Panc1 (cell line): ENCODE measurements at regions not wholly inside any gene's neighbourhood (a gene's known extent, or its start where the extent isn't known, plus 50 kb on each side); places are given as distances from the start of the nearest gene placed in this dataset.

Source experiments
- ATAC-seq: fragments of 200-7000 bp; cut with Tn5 transposase; 2 replicates; pipeline ENCODE4 v1.9.1; 2020; ENCODE audit warnings: mild to moderate bottlenecking, moderate library complexity
- BruUV-seq: library from RNA; stranded (reverse); fragments of 400-500 nt; replicated peaks from 2 replicates; lab custom pipeline; 2021; lab: Mats Ljungman, UMichigan
- CTCF ChIA-PET: fragments of 300-600 bp; sonication (Branson Sonifier 250); formaldehyde crosslinking; loops from one replicate; lab custom pipeline; 2022; ENCODE audit warnings: antibody characterized with exemption; lab: Charles Lee
- POLR2A ChIA-PET: fragments of 300-600 bp; sonication (Branson Sonifier 250); formaldehyde crosslinking; loops from one replicate; lab custom pipeline; 2022; ENCODE audit warnings: antibody characterized with exemption; lab: Charles Lee
- DNase-seq: peaks from one replicate; pipeline ENCODE4 v3.0.0-alpha.2; 2010; ENCODE audit warnings: low read depth, low spot score
- H3K27ac ChIP-seq: 2 replicates; pipeline ENCODE4 v1.5.1; 2011; ENCODE audit warnings: mild to moderate bottlenecking, low read length, inconsistent platforms
- H3K27me3 ChIP-seq: fragments of 200-500 bp; sonication (Bioruptor generic); 2 replicates; pipeline ENCODE4 v1.6.0; 2014; ENCODE audit warnings: low read length, inconsistent platforms; ENCODE audit not compliant: control insufficient read depth, insufficient read depth
- H3K36me3 ChIP-seq: fragments of 200-500 bp; sonication (Bioruptor generic); 2 replicates; pipeline ENCODE4 v1.5.1; 2014; ENCODE audit warnings: inconsistent platforms, mild to moderate bottlenecking, low read length, moderate library complexity; ENCODE audit not compliant: control insufficient read depth, insufficient read depth
- H3K4me1 ChIP-seq: 2 replicates; pipeline ENCODE4 v1.5.1; 2011; ENCODE audit warnings: inconsistent platforms, mild to moderate bottlenecking, low read length, moderate library complexity; ENCODE audit not compliant: control insufficient read depth, insufficient read depth
- H3K4me3 ChIP-seq, 2 experiments: 2 replicates each; pipeline ENCODE4 v1.5.1; 2011 to 2012; ENCODE audit warnings: low read depth in 2 of 2, low read length in 2 of 2, mild to moderate bottlenecking in 2 of 2, inconsistent platforms in 1 of 2, moderate library complexity in 1 of 2
- H3K9me3 ChIP-seq: fragments of 200-500 bp; sonication (Bioruptor generic); 2 replicates; pipeline ENCODE4 v1.5.1; 2014; ENCODE audit warnings: low read depth, mild to moderate bottlenecking, inconsistent platforms, low read length, moderate library complexity; ENCODE audit not compliant: control insufficient read depth, insufficient read depth
- CTCF ChIP-seq: fragments of 450-650 bp; IDR thresholded peaks from 2 replicates; pipeline ENCODE4 v1.5.1; 2017; ENCODE audit warnings: mild to moderate bottlenecking
- POLR2AphosphoS5 ChIP-seq: IDR thresholded peaks from 2 replicates; pipeline ENCODE4 v1.6.1; 2012; ENCODE audit warnings: mild to moderate bottlenecking, low read depth, low read length, moderate library complexity
- SIN3A ChIP-seq: IDR thresholded peaks from 2 replicates; pipeline ENCODE4 v1.6.1; 2012; ENCODE audit warnings: low read depth, mild to moderate bottlenecking, low read length, moderate library complexity, borderline replicate concordance; ENCODE audit not compliant: insufficient read depth
- TCF7L2 ChIP-seq: IDR thresholded peaks from 2 replicates; pipeline ENCODE4 v1.6.1; 2011; ENCODE audit warnings: mild to moderate bottlenecking, low read depth, low read length, inconsistent platforms
- in situ Hi-C: cut with HindIII; loops from 2 replicates; pipeline ENCODE4 v1.10.0; 2016; ENCODE audit warnings: low sequenced_read_pairs, low pct_unique_long_range_greater_than_20kb
- intact Hi-C: fragments of 100-400 bp; cut with micrococcal nuclease; formaldehyde crosslinking; loops from one replicate; pipeline ENCODE4 v1.10.0; 2022; ENCODE audit not compliant: unreplicated experiment
- TF ChIP-seq, protein P1 (sequence below), 2 experiments: IDR thresholded peaks; 2 replicates each; pipeline ENCODE4 v1.6.1; 2011 to 2012; ENCODE audit warnings: low read depth in 2 of 2, control low read depth in 1 of 2, low read length in 1 of 2, mild to moderate bottlenecking in 1 of 2, moderate library complexity in 1 of 2; ENCODE audit not compliant: insufficient read depth in 1 of 2

GRCh38 chr4:171031338-171031737 is 781.9 kb upstream of the GALNTL6 start:
- ChIA-PET CTCF (no interaction called here), POLR2A (interaction anchor here (0.7 kb wide), 1 partner anchor 443 kb away, joined by 6 read pairs; no protein-coding TSS in a partner anchor)
- DNase-seq (no peak), ATAC-seq (no peak)
- Histone ChIP-seq H3K9me3 (no peaks in the 10 kb centered on the region), H3K4me1 (no peaks in the 10 kb centered on the region), H3K36me3 (no peaks in the 10 kb centered on the region), H3K4me3 (no peak overlapping the region), H3K27ac (no peak overlapping the region), H3K27me3 (no peaks in the 10 kb centered on the region)
- TF ChIP-seq POLR2AphosphoS5 (no peak), SIN3A (no peak), TCF7L2 (no peak), CTCF (no peak)
- TF ChIP-seq, protein P1, sequence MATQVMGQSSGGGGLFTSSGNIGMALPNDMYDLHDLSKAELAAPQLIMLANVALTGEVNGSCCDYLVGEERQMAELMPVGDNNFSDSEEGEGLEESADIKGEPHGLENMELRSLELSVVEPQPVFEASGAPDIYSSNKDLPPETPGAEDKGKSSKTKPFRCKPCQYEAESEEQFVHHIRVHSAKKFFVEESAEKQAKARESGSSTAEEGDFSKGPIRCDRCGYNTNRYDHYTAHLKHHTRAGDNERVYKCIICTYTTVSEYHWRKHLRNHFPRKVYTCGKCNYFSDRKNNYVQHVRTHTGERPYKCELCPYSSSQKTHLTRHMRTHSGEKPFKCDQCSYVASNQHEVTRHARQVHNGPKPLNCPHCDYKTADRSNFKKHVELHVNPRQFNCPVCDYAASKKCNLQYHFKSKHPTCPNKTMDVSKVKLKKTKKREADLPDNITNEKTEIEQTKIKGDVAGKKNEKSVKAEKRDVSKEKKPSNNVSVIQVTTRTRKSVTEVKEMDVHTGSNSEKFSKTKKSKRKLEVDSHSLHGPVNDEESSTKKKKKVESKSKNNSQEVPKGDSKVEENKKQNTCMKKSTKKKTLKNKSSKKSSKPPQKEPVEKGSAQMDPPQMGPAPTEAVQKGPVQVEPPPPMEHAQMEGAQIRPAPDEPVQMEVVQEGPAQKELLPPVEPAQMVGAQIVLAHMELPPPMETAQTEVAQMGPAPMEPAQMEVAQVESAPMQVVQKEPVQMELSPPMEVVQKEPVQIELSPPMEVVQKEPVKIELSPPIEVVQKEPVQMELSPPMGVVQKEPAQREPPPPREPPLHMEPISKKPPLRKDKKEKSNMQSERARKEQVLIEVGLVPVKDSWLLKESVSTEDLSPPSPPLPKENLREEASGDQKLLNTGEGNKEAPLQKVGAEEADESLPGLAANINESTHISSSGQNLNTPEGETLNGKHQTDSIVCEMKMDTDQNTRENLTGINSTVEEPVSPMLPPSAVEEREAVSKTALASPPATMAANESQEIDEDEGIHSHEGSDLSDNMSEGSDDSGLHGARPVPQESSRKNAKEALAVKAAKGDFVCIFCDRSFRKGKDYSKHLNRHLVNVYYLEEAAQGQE (IDR thresholded peaks at IDR 0.05; ENCODE audit: insufficient read depth in 1 of 2, low read depth in 2 of 2, low read length in 1 of 2) = no peak
- intact Hi-C loops (no loop called here), in situ Hi-C loops (no loop called here)
- no TSS peak for BruUV-seq

GRCh38 chr4:171025776-171026175 is 787.4 kb upstream of the GALNTL6 start:
- ATAC-seq (no peak), DNase-seq (no peak)
- no peaks in the 10 kb centered on the region for H3K36me3 ChIP-seq
- POLR2A ChIA-PET = no interaction called here
- CTCF ChIA-PET = no interaction called here
- no peak overlapping the region for H3K27ac ChIP-seq
- intact Hi-C loops (no loop called here), in situ Hi-C loops (no loop called here)
- no peaks in the 10 kb centered on the region for H3K4me1 ChIP-seq
- H3K27me3 ChIP-seq = no peaks in the 10 kb centered on the region
- BruUV-seq = no TSS peak
- no peaks in the 10 kb centered on the region for H3K9me3 ChIP-seq
- no peak overlapping the region for H3K4me3 ChIP-seq
- TF ChIP-seq TCF7L2 (no peak), SIN3A (no peak), CTCF (no peak), POLR2AphosphoS5 (no peak)
- TF ChIP-seq, protein P1 (IDR thresholded peaks at IDR 0.05; ENCODE audit: insufficient read depth in 1 of 2, low read depth in 2 of 2, low read length in 1 of 2) = no peak
